Endothelial cell of umbilical vein (primary cell): ENCODE measurements at regions not wholly inside any gene's neighbourhood (a gene's known extent, or its start where the extent isn't known, plus 50 kb on each side); places are given as distances from the start of the nearest gene placed in this dataset.

Experiments used
- BruUV-seq: library from RNA; stranded (reverse); fragments of 400-500 nt; replicated peaks from 2 replicates; lab custom pipeline; 2021; lab: Mats Ljungman, UMichigan
- CTCF ChIA-PET: fragments of 300-600, 350-600 bp; sonication (Branson Sonifier 250); formaldehyde crosslinking; loops from one replicate; lab custom pipeline; 2021; ENCODE audit warnings: antibody characterized with exemption, inconsistent platforms; lab: Charles Lee
- POLR2A ChIA-PET: fragments of 300-600, 350-600 bp; sonication (Branson Sonifier 250); formaldehyde crosslinking; loops from one replicate; lab custom pipeline; 2021; ENCODE audit warnings: antibody characterized with exemption, inconsistent platforms; lab: Charles Lee
- DNase-seq: peaks from one replicate; pipeline ENCODE4 v3.0.0-alpha.2; 2011; ENCODE audit warnings: low read depth, low spot score
- FAIRE-seq: peaks from 2 replicates; lab custom pipeline; 2011; peaks lifted over from hg19 to GRCh38; lab: Jason Lieb, UNC
- H2AFZ ChIP-seq: 2 replicates; pipeline ENCODE4 v1.6.0; 2012; ENCODE audit warnings: low read depth, low read length, control low read depth, inconsistent platforms
- H3K27ac ChIP-seq: 2 replicates; pipeline ENCODE4 v1.5.1; 2011; ENCODE audit warnings: low read depth, mild to moderate bottlenecking, control low read depth, low read length, moderate library complexity; ENCODE audit not compliant: insufficient read depth
- H3K27me3 ChIP-seq, 2 experiments: 2 replicates each; pipeline versions ENCODE4 v1.6.0 to v1.6.1; 2011; ENCODE audit warnings: low read length in 2 of 2, mixed read lengths in 1 of 2; ENCODE audit not compliant: control insufficient read depth in 2 of 2, insufficient read depth in 2 of 2
- H3K36me3 ChIP-seq, 2 experiments: 2 replicates in 1 of 2; 3 replicates in 1 of 2; pipeline ENCODE4 v1.5.1; 2011; ENCODE audit warnings: low read length in 2 of 2, mild to moderate bottlenecking in 1 of 2, moderate library complexity in 1 of 2; ENCODE audit not compliant: control insufficient read depth in 2 of 2, insufficient read depth in 2 of 2; ENCODE audit errors: extremely low read depth in 1 of 2
- H3K4me1 ChIP-seq: 3 replicates; pipeline ENCODE4 v1.5.1; 2011; ENCODE audit warnings: mild to moderate bottlenecking, low read length; ENCODE audit not compliant: control insufficient read depth, insufficient read depth; ENCODE audit errors: extremely low read depth
- H3K4me2 ChIP-seq: 2 replicates; pipeline ENCODE4 v1.6.1; 2011; ENCODE audit warnings: low read length, control low read depth, mixed read lengths; ENCODE audit not compliant: insufficient read depth
- H3K4me3 ChIP-seq, 3 experiments: fragments of 200-600 bp in 1 of 3; sonication (generic), shearing (Covaris generic) in 1 of 3; replicated peaks in 1 of 3; 2 replicates each; pipeline ENCODE4 v1.5.1; 2011 to 2016; ENCODE audit warnings: control low read depth in 3 of 3, low read length in 3 of 3, mild to moderate bottlenecking in 2 of 3, inconsistent platforms in 1 of 3, low read depth in 1 of 3, moderate library complexity in 1 of 3; ENCODE audit not compliant: insufficient read depth in 1 of 3
- H3K79me2 ChIP-seq: 2 replicates; pipeline ENCODE4 v1.6.0; 2012; ENCODE audit warnings: low read length, inconsistent platforms; ENCODE audit not compliant: control insufficient read depth, insufficient read depth
- H3K9ac ChIP-seq: replicated peaks from 2 replicates; pipeline ENCODE3; 2011; ENCODE audit warnings: low read length, control low read depth; ENCODE audit not compliant: insufficient read depth; ENCODE audit errors: extremely low read depth
- H3K9me1 ChIP-seq: replicated peaks from 3 replicates; pipeline ENCODE4 v1.6.0; 2011; ENCODE audit warnings: mild to moderate bottlenecking, low read length; ENCODE audit not compliant: control insufficient read depth, insufficient read depth; ENCODE audit errors: extremely low read depth
- H3K9me3 ChIP-seq: replicated peaks from 2 replicates; pipeline ENCODE4 v1.5.1; 2012; ENCODE audit warnings: low read length, inconsistent platforms; ENCODE audit not compliant: control insufficient read depth, insufficient read depth
- H4K20me1 ChIP-seq: replicated peaks from 2 replicates; pipeline ENCODE3; 2011; ENCODE audit warnings: mild to moderate bottlenecking, low read length; ENCODE audit not compliant: control insufficient read depth, insufficient read depth; ENCODE audit errors: extremely low read depth
- EZH2 ChIP-seq: IDR thresholded peaks from 2 replicates; pipeline ENCODE4 v1.6.1; 2012; ENCODE audit warnings: borderline replicate concordance, low read depth, mild to moderate bottlenecking, moderate library complexity, low read length, inconsistent platforms; ENCODE audit not compliant: severe bottlenecking
- FOS ChIP-seq: IDR thresholded peaks from 2 replicates; pipeline ENCODE4 v1.6.1; 2011; ENCODE audit warnings: mild to moderate bottlenecking, low read length, moderate library complexity, borderline replicate concordance; ENCODE audit not compliant: insufficient read depth
- GATA2 ChIP-seq: IDR thresholded peaks from 2 replicates; pipeline ENCODE4 v1.7.0; 2011; ENCODE audit warnings: low read depth, mild to moderate bottlenecking, moderate library complexity, mixed read lengths, low read length; ENCODE audit not compliant: insufficient read length, insufficient read depth
- JUN ChIP-seq: IDR thresholded peaks from 2 replicates; pipeline ENCODE4 v1.6.1; 2011; ENCODE audit warnings: borderline replicate concordance, low read depth; ENCODE audit not compliant: insufficient read length, insufficient read depth
- MYC ChIP-seq: IDR thresholded peaks from one replicate; pipeline ENCODE4 v1.6.1; 2011; ENCODE audit warnings: mild to moderate bottlenecking, low read depth, low read length
- POLR2A ChIP-seq: IDR thresholded peaks from 2 replicates; pipeline ENCODE4 v1.6.1; 2012; ENCODE audit warnings: low read depth, mild to moderate bottlenecking, control low read depth, low read length
- POLR2AphosphoS5 ChIP-seq: IDR thresholded peaks from 2 replicates; pipeline ENCODE4 v1.6.1; 2012; ENCODE audit warnings: low read depth, mild to moderate bottlenecking, control low read depth, low read length, moderate library complexity; ENCODE audit not compliant: insufficient read depth
- dilution Hi-C: fragments of 300-500 bp; cut with MboI; formaldehyde crosslinking; loops from one replicate; pipeline ENCODE4 v1.15.0; 2019; ENCODE audit warnings: low sequenced_read_pairs; ENCODE audit not compliant: extremely low pct_ligation_motif_present
- intact Hi-C: fragments of 100-400 bp; cut with micrococcal nuclease; formaldehyde crosslinking; loops from one replicate; pipeline ENCODE4 v1.10.0; 2022
- TF ChIP-seq, protein P1 (sequence below), 2 donors: IDR thresholded peaks; 1 replicate in 1 of 2; 2 replicates in 1 of 2; pipeline ENCODE4 v1.5.1; 2011; ENCODE audit warnings: low read length in 2 of 2, mild to moderate bottlenecking in 2 of 2, moderate library complexity in 2 of 2, control low read depth in 1 of 2, inconsistent platforms in 1 of 2, low read depth in 1 of 2; ENCODE audit not compliant: insufficient read depth in 1 of 2; ENCODE audit errors: extremely low read depth in 1 of 2
- TF ChIP-seq, protein P2 (sequence below): IDR thresholded peaks from 2 replicates; pipeline ENCODE4 v1.6.1; 2011; ENCODE audit not compliant: insufficient read depth, insufficient read length

DNA sequence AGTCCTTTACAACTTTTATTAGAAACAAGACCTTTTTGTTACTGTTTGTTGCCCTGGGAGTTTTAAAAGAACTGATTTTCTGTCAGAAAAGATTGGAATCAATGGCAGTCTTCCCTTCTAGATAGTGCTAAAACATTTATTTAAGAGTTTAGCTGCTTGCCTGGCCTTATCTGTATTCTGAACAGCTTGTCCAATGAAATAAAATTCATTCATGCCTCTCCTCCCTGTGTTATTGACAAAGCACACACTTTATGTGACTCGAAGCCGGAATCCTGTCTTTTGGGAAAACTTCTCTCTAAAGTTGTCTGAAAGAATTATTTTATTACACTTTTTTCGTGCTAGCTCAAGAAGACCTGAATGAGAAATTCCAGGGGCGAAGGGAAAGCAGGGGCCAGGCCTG is 992.5 kb downstream of the TYW1 start:
- TF ChIP-seq EZH2 (no peak), MYC (no peak), JUN (no peak), POLR2A (no peak), POLR2AphosphoS5 (no peak), GATA2 (no peak), FOS (no peak)
- TF ChIP-seq, protein P1, sequence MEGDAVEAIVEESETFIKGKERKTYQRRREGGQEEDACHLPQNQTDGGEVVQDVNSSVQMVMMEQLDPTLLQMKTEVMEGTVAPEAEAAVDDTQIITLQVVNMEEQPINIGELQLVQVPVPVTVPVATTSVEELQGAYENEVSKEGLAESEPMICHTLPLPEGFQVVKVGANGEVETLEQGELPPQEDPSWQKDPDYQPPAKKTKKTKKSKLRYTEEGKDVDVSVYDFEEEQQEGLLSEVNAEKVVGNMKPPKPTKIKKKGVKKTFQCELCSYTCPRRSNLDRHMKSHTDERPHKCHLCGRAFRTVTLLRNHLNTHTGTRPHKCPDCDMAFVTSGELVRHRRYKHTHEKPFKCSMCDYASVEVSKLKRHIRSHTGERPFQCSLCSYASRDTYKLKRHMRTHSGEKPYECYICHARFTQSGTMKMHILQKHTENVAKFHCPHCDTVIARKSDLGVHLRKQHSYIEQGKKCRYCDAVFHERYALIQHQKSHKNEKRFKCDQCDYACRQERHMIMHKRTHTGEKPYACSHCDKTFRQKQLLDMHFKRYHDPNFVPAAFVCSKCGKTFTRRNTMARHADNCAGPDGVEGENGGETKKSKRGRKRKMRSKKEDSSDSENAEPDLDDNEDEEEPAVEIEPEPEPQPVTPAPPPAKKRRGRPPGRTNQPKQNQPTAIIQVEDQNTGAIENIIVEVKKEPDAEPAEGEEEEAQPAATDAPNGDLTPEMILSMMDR (IDR thresholded peaks at IDR 0.05; ENCODE audit: extremely low read depth in 1 of 2, insufficient read depth in 1 of 2, low read depth in 1 of 2, low read length in 2 of 2), result no peak
- TF ChIP-seq, protein P2, sequence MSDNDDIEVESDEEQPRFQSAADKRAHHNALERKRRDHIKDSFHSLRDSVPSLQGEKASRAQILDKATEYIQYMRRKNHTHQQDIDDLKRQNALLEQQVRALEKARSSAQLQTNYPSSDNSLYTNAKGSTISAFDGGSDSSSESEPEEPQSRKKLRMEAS, result no peak
- no peak overlapping the region for H3K4me2 ChIP-seq
- no peak overlapping the region for H2AFZ ChIP-seq
- no peak overlapping the region for H3K27ac ChIP-seq
- DNase-seq (no peak), FAIRE-seq (no peak)
- no peak overlapping the region for H3K4me3 ChIP-seq
- no peaks in the 10 kb centered on the region for H3K4me1 ChIP-seq
- ChIA-PET POLR2A (no interaction called here), CTCF (no interaction called here)
- no peaks in the 10 kb centered on the region for H3K27me3 ChIP-seq
- no peak overlapping the region for H3K9ac ChIP-seq
- H3K9me1 ChIP-seq, result no peaks in the 10 kb centered on the region
- H3K36me3 ChIP-seq, result no peaks in the 10 kb centered on the region
- intact Hi-C loops (no loop called here), dilution Hi-C loops (no loop called here)
- H3K79me2 ChIP-seq, result no peaks in the 10 kb centered on the region
- H4K20me1 ChIP-seq, result no peaks in the 10 kb centered on the region
- H3K9me3 ChIP-seq, result no peaks in the 10 kb centered on the region
- BruUV-seq, result no TSS peak
